Liver (tissue), 8 donors: ENCODE measurements at regions not wholly inside any gene's neighbourhood (a gene's known extent, or its start where the extent isn't known, plus 50 kb on each side); places are given as distances from the start of the nearest gene placed in this dataset.
A peak's percentile ranks its signal among the peaks of the same experiment; 100 is the strongest.

Source experiments
- DNase-seq: peaks from one replicate; pipeline ENCODE4 v3.0.0-alpha.2; 2017; ENCODE audit warnings: low spot score
- H3K27ac ChIP-seq, 2 donors: one replicate each; pipeline ENCODE4 v1.7.0; 2013; ENCODE audit warnings: inconsistent platforms in 2 of 2, low read length in 2 of 2, control low read depth in 1 of 2, low read depth in 1 of 2, mild to moderate bottlenecking in 1 of 2
- H3K27me3 ChIP-seq, 4 donors: one replicate each; pipeline versions ENCODE4 v1.6.1 to v1.7.0; 2013; ENCODE audit warnings: low read length in 3 of 4, inconsistent platforms in 1 of 4, mild to moderate bottlenecking in 1 of 4, moderate library complexity in 1 of 4; ENCODE audit not compliant: control insufficient read depth in 4 of 4, insufficient read depth in 4 of 4
- H3K36me3 ChIP-seq, 4 donors: one replicate each; pipeline versions ENCODE4 v1.6.1 to v1.7.0; 2013; ENCODE audit warnings: low read length in 3 of 4, mild to moderate bottlenecking in 3 of 4, low read depth in 1 of 4, moderate library complexity in 1 of 4; ENCODE audit not compliant: control insufficient read depth in 4 of 4, insufficient read depth in 3 of 4
- H3K4me1 ChIP-seq, 4 donors: one replicate each; pipeline versions ENCODE4 v1.6.1 to v1.7.0; 2013; ENCODE audit warnings: low read length in 3 of 4, mild to moderate bottlenecking in 3 of 4, moderate library complexity in 1 of 4; ENCODE audit not compliant: control insufficient read depth in 4 of 4, insufficient read depth in 4 of 4
- H3K4me3 ChIP-seq, 3 donors: one replicate each; pipeline versions ENCODE4 v1.6.1 to v1.7.0; 2013; ENCODE audit warnings: low read length in 3 of 3, control low read depth in 1 of 3, low read depth in 1 of 3, mild to moderate bottlenecking in 1 of 3
- H3K9ac ChIP-seq, 2 donors: one replicate each; pipeline ENCODE4 v1.7.0; 2013; ENCODE audit warnings: low read length in 2 of 2, mild to moderate bottlenecking in 2 of 2, moderate library complexity in 2 of 2, control low read depth in 1 of 2, low read depth in 1 of 2
- H3K9me3 ChIP-seq, 4 donors: one replicate each; pipeline versions ENCODE4 v1.6.1 to v1.7.0; 2013; ENCODE audit warnings: low read length in 3 of 4; ENCODE audit not compliant: control insufficient read depth in 4 of 4
- EGR1 ChIP-seq, 2 donors: IDR thresholded peaks; 2 replicates each; pipeline ENCODE4 v1.6.1; 2016 to 2018; ENCODE audit warnings: antibody characterized with exemption in 2 of 2, low read depth in 2 of 2
- FOXA1 ChIP-seq: IDR thresholded peaks from 2 replicates; pipeline ENCODE4 v1.6.1; 2016; ENCODE audit warnings: antibody characterized with exemption
- FOXA2 ChIP-seq: IDR thresholded peaks from 2 replicates; pipeline ENCODE4 v1.6.1; 2016; ENCODE audit warnings: antibody characterized with exemption
- GABPA ChIP-seq, 2 donors: IDR thresholded peaks in 1 of 2; conservative IDR thresholded peaks in 1 of 2; 2 replicates each; pipeline ENCODE4 v1.6.1; 2016; ENCODE audit warnings: antibody characterized with exemption in 2 of 2, mild to moderate bottlenecking in 1 of 2, moderate library complexity in 1 of 2
- HNF4A ChIP-seq, 2 donors: conservative IDR thresholded peaks; 2 replicates each; pipeline ENCODE4 v1.6.1; 2016; ENCODE audit warnings: antibody characterized with exemption in 2 of 2, mild to moderate bottlenecking in 2 of 2
- HNF4G ChIP-seq: IDR thresholded peaks from 2 replicates; pipeline ENCODE4 v1.6.1; 2016; ENCODE audit warnings: antibody characterized with exemption
- JUND ChIP-seq, 2 donors: IDR thresholded peaks; 2 replicates each; pipeline ENCODE4 v1.6.1; 2016; ENCODE audit warnings: antibody characterized with exemption in 2 of 2
- NR2F2 ChIP-seq: IDR thresholded peaks from 2 replicates; pipeline ENCODE4 v1.6.1; 2016; ENCODE audit warnings: antibody characterized with exemption
- RAD21 ChIP-seq, 2 donors: IDR thresholded peaks; 2 replicates each; pipeline ENCODE4 v1.6.1; 2016; ENCODE audit warnings: antibody characterized with exemption in 2 of 2, mild to moderate bottlenecking in 2 of 2
- REST ChIP-seq: IDR thresholded peaks from 2 replicates; pipeline ENCODE4 v1.6.1; 2016; ENCODE audit warnings: antibody characterized with exemption, mild to moderate bottlenecking
- RXRA ChIP-seq, 2 donors: IDR thresholded peaks; 2 replicates each; pipeline ENCODE4 v1.6.1; 2017 to 2018; ENCODE audit warnings: antibody characterized with exemption in 2 of 2, mild to moderate bottlenecking in 1 of 2
- SP1 ChIP-seq: IDR thresholded peaks from 2 replicates; pipeline ENCODE4 v1.6.1; 2018; ENCODE audit warnings: antibody characterized with exemption, mild to moderate bottlenecking
- TAF1 ChIP-seq: conservative IDR thresholded peaks from 2 replicates; pipeline ENCODE4 v1.6.1; 2016; ENCODE audit warnings: antibody characterized with exemption, mild to moderate bottlenecking
- YY1 ChIP-seq: IDR thresholded peaks from 2 replicates; pipeline ENCODE4 v1.6.1; 2016; ENCODE audit warnings: antibody characterized with exemption, mild to moderate bottlenecking
- ZBTB33 ChIP-seq: IDR thresholded peaks from 2 replicates; pipeline ENCODE4 v1.6.1; 2016; ENCODE audit warnings: antibody characterized with exemption
- WGBS: extraction: QIAGEN DNeasy Blood & Tissue Kit; methylation state at CpG from one replicate; pipeline ENCODE4 v1.1.7; 2013; 5-methylcytosine and 5-hydroxymethylcytosine counted together
- TF ChIP-seq, protein P1 (sequence below): IDR thresholded peaks from 2 replicates; pipeline ENCODE4 v1.6.1; 2016; ENCODE audit warnings: antibody characterized with exemption
- TF ChIP-seq, protein P2 (sequence below): fragments of 150-350 bp; IDR thresholded peaks from 2 replicates; pipeline ENCODE4 v1.5.1; 2017; ENCODE audit warnings: improper control_type of control experiment, low read depth, low read length; ENCODE audit not compliant: missing input control
- TF ChIP-seq, protein P3 (sequence below): IDR thresholded peaks from 2 replicates; pipeline ENCODE4 v1.6.1; 2016; ENCODE audit warnings: antibody characterized with exemption
- donor health status: healthy.
- donor health status: healthy.
- donor health status: healthy.
- donor health status: healthy.
- donor health status: healthy.

GRCh38 chr4:138672393-138672976 lies 343.1 kb upstream of the NOCT start:
- no peak for TF ChIP-seq FOXA1
- TF ChIP-seq TAF1 = no peak
- TF ChIP-seq NR2F2 = peak; percentile 61
- Histone ChIP-seq H3K36me3 (peaks cover 0 to 1% (median 0%) of the 10 kb centered on the region in 4 donors), H3K9ac (no peak overlapping the region), H3K4me3 (no peak overlapping the region), H3K27ac (no peak overlapping the region), H3K9me3 (no peaks in the 10 kb centered on the region), H3K4me1 (no peaks in the 10 kb centered on the region), H3K27me3 (no peaks in the 10 kb centered on the region)
- WGBS = 71% methylated on average over 9 of the region's 9 CpGs
- DNase-seq = no peak

DNA sequence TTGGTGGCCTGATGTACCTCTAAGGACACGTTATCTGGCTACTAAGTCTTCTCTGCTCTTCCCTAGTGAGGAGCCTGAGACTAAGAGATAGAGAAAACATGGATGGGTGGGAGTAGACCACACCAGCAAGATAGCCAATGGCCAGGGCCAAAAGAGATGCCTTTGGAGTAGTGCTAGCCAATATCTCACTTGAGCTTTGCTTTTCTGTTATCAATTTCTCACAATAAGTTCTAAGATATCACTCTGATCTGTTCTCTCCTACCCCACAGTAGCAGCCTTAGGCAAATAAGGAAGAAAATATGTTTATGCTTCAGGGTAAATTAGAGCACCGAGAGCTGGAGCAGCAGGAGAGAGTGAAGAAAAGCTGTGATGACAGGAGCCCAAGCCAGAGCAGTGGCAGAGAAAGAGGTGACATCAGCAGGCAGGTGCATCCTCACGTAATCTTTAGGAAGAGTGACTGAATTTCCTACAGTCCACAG lies 343.9 kb upstream of the NOCT start:
- Histone ChIP-seq H3K27ac (no peak overlapping the region), H3K27me3 (peaks cover 0 to 3% (median 0%) of the 10 kb centered on the region in 4 donors), H3K9me3 (no peaks in the 10 kb centered on the region), H3K36me3 (peaks cover 0 to 1% (median 0%) of the 10 kb centered on the region in 4 donors), H3K9ac (no peak overlapping the region), H3K4me3 (no peak overlapping the region), H3K4me1 (no peaks in the 10 kb centered on the region)
- no peak for DNase-seq
- WGBS = 88% methylated on average over 3 of the region's 3 CpGs
- TF ChIP-seq, protein P1, sequence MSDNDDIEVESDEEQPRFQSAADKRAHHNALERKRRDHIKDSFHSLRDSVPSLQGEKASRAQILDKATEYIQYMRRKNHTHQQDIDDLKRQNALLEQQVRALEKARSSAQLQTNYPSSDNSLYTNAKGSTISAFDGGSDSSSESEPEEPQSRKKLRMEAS = no peak
- TF ChIP-seq GABPA (IDR thresholded peaks at IDR 0.05 in 1 of 2, conservative IDR thresholded peaks at IDR 0.05 in 1 of 2) (no peak), RAD21 (IDR thresholded peaks at IDR 0.05) (no peak), JUND (IDR thresholded peaks at IDR 0.05) (no peak), SP1 (no peak), FOXA2 (no peak), HNF4G (no peak)

GRCh38 chr4:138671106-138671505 lies 344.5 kb upstream of the NOCT start:
- TF ChIP-seq SP1 (no peak), GABPA (IDR thresholded peaks at IDR 0.05 in 1 of 2, conservative IDR thresholded peaks at IDR 0.05 in 1 of 2) (no peak), ZBTB33 (no peak), EGR1 (IDR thresholded peaks at IDR 0.05; ENCODE audit: low read depth in 2 of 2) (no peak), FOXA2 (no peak), HNF4G (no peak), YY1 (no peak), RXRA (IDR thresholded peaks at IDR 0.05) (no peak), TAF1 (no peak), NR2F2 (no peak), RAD21 (IDR thresholded peaks at IDR 0.05) (no peak), HNF4A (conservative IDR thresholded peaks at IDR 0.05) (no peak), REST (no peak)
- TF ChIP-seq, protein P1 = no peak
- TF ChIP-seq, protein P2, sequence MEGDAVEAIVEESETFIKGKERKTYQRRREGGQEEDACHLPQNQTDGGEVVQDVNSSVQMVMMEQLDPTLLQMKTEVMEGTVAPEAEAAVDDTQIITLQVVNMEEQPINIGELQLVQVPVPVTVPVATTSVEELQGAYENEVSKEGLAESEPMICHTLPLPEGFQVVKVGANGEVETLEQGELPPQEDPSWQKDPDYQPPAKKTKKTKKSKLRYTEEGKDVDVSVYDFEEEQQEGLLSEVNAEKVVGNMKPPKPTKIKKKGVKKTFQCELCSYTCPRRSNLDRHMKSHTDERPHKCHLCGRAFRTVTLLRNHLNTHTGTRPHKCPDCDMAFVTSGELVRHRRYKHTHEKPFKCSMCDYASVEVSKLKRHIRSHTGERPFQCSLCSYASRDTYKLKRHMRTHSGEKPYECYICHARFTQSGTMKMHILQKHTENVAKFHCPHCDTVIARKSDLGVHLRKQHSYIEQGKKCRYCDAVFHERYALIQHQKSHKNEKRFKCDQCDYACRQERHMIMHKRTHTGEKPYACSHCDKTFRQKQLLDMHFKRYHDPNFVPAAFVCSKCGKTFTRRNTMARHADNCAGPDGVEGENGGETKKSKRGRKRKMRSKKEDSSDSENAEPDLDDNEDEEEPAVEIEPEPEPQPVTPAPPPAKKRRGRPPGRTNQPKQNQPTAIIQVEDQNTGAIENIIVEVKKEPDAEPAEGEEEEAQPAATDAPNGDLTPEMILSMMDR = no peak
- TF ChIP-seq, protein P3, sequence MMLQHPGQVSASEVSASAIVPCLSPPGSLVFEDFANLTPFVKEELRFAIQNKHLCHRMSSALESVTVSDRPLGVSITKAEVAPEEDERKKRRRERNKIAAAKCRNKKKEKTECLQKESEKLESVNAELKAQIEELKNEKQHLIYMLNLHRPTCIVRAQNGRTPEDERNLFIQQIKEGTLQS = no peak
- peaks cover 0 to 3% (median 0%) of the 10 kb centered on the region in 4 donors for H3K27me3 ChIP-seq
- DNase-seq = no peak
- no peaks in the 10 kb centered on the region for H3K4me1 ChIP-seq
- H3K9ac ChIP-seq = no peak overlapping the region
- no peak overlapping the region for H3K4me3 ChIP-seq
- H3K27ac ChIP-seq = no peak overlapping the region
- H3K9me3 ChIP-seq = no peaks in the 10 kb centered on the region
- peaks cover 0 to 1% (median 0%) of the 10 kb centered on the region in 4 donors for H3K36me3 ChIP-seq
